ENCODE measurements at regions not wholly inside any gene's neighbourhood (a gene's known extent, or its start where the extent isn't known, plus 50 kb on each side); places are given as distances from the start of the nearest gene placed in this dataset.

- no peaks in the 10 kb centered on the region for H3K36me3 ChIP-seq (ENCODE audit: control insufficient read depth in 1 of 2, insufficient read depth in 2 of 2, low read length in 2 of 2)
- no peak overlapping the region for H3K9ac ChIP-seq (ENCODE audit: low read depth in 1 of 2, low read length in 2 of 2)
- H3K4me3 ChIP-seq (ENCODE audit: low read depth in 1 of 2, low read length in 2 of 2): no peak overlapping the region
- H3K27ac ChIP-seq (ENCODE audit: low read depth, low read length): no peak overlapping the region
- no peaks in the 10 kb centered on the region for H3K27me3 ChIP-seq (ENCODE audit: control insufficient read depth in 1 of 2, insufficient read depth in 2 of 2, low read length in 2 of 2)
- H3K4me1 ChIP-seq (ENCODE audit: control insufficient read depth in 1 of 2, insufficient read depth in 2 of 2, low read length in 2 of 2): no peaks in the 10 kb centered on the region
- H3K9me3 ChIP-seq (ENCODE audit: control insufficient read depth in 1 of 2, low read length in 2 of 2): peaks cover 3 to 5% of the 10 kb centered on the region in 2 donors
Measured at GRCh38 chr5:100319885-100320284, 215.3 kb upstream of the FAM174A start.

GRCh38 chr5:100313657-100314056, 221.5 kb upstream of the FAM174A start:
- H3K9me3 ChIP-seq (ENCODE audit: control insufficient read depth in 1 of 2, low read length in 2 of 2): peaks cover 3 to 5% of the 10 kb centered on the region in 2 donors
- no peak overlapping the region for H3K27ac ChIP-seq (ENCODE audit: low read depth, low read length)
- no peaks in the 10 kb centered on the region for H3K36me3 ChIP-seq (ENCODE audit: control insufficient read depth in 1 of 2, insufficient read depth in 2 of 2, low read length in 2 of 2)
- H3K4me3 ChIP-seq (ENCODE audit: low read depth in 1 of 2, low read length in 2 of 2): no peak overlapping the region
- H3K4me1 ChIP-seq (ENCODE audit: control insufficient read depth in 1 of 2, insufficient read depth in 2 of 2, low read length in 2 of 2): no peaks in the 10 kb centered on the region
- H3K27me3 ChIP-seq (ENCODE audit: control insufficient read depth in 1 of 2, insufficient read depth in 2 of 2, low read length in 2 of 2): no peaks in the 10 kb centered on the region
- no peak overlapping the region for H3K9ac ChIP-seq (ENCODE audit: low read depth in 1 of 2, low read length in 2 of 2)

- no peak overlapping the region for H3K4me3 ChIP-seq (ENCODE audit: low read depth in 1 of 2, low read length in 2 of 2)
- no peaks in the 10 kb centered on the region for H3K36me3 ChIP-seq (ENCODE audit: control insufficient read depth in 1 of 2, insufficient read depth in 2 of 2, low read length in 2 of 2)
- no peaks in the 10 kb centered on the region for H3K4me1 ChIP-seq (ENCODE audit: control insufficient read depth in 1 of 2, insufficient read depth in 2 of 2, low read length in 2 of 2)
- no peak overlapping the region for H3K9ac ChIP-seq (ENCODE audit: low read depth in 1 of 2, low read length in 2 of 2)
- H3K27me3 ChIP-seq (ENCODE audit: control insufficient read depth in 1 of 2, insufficient read depth in 2 of 2, low read length in 2 of 2): no peaks in the 10 kb centered on the region
- no peak overlapping the region for H3K27ac ChIP-seq (ENCODE audit: low read depth, low read length)
- peaks cover 3 to 5% of the 10 kb centered on the region in 2 donors for H3K9me3 ChIP-seq (ENCODE audit: control insufficient read depth in 1 of 2, low read length in 2 of 2)
Measured at GRCh38 chr5:100311806-100312205, 223.4 kb upstream of the FAM174A start.

GRCh38 chr5:100306000-100306399, 229.2 kb upstream of the FAM174A start:
- no peak overlapping the region for H3K9ac ChIP-seq (ENCODE audit: low read depth in 1 of 2, low read length in 2 of 2)
- no peaks in the 10 kb centered on the region for H3K27me3 ChIP-seq (ENCODE audit: control insufficient read depth in 1 of 2, insufficient read depth in 2 of 2, low read length in 2 of 2)
- H3K4me3 ChIP-seq (ENCODE audit: low read depth in 1 of 2, low read length in 2 of 2): no peak overlapping the region
- no peaks in the 10 kb centered on the region for H3K4me1 ChIP-seq (ENCODE audit: control insufficient read depth in 1 of 2, insufficient read depth in 2 of 2, low read length in 2 of 2)
- H3K36me3 ChIP-seq (ENCODE audit: control insufficient read depth in 1 of 2, insufficient read depth in 2 of 2, low read length in 2 of 2): no peaks in the 10 kb centered on the region
- H3K9me3 ChIP-seq (ENCODE audit: control insufficient read depth in 1 of 2, low read length in 2 of 2): no peaks in the 10 kb centered on the region
- H3K27ac ChIP-seq (ENCODE audit: low read depth, low read length): no peak overlapping the region

- H3K9me3 ChIP-seq (ENCODE audit: control insufficient read depth in 1 of 2, low read length in 2 of 2): no peaks in the 10 kb centered on the region
- H3K27ac ChIP-seq (ENCODE audit: low read depth, low read length): no peak overlapping the region
- no peaks in the 10 kb centered on the region for H3K36me3 ChIP-seq (ENCODE audit: control insufficient read depth in 1 of 2, insufficient read depth in 2 of 2, low read length in 2 of 2)
- no peak overlapping the region for H3K9ac ChIP-seq (ENCODE audit: low read depth in 1 of 2, low read length in 2 of 2)
- no peaks in the 10 kb centered on the region for H3K4me1 ChIP-seq (ENCODE audit: control insufficient read depth in 1 of 2, insufficient read depth in 2 of 2, low read length in 2 of 2)
- no peak overlapping the region for H3K4me3 ChIP-seq (ENCODE audit: low read depth in 1 of 2, low read length in 2 of 2)
- H3K27me3 ChIP-seq (ENCODE audit: control insufficient read depth in 1 of 2, insufficient read depth in 2 of 2, low read length in 2 of 2): no peaks in the 10 kb centered on the region
Measured at GRCh38 chr5:100303216-100303615, 232.0 kb upstream of the FAM174A start.

- no peaks in the 10 kb centered on the region for H3K9me3 ChIP-seq (ENCODE audit: control insufficient read depth in 1 of 2, low read length in 2 of 2)
- no peak overlapping the region for H3K4me3 ChIP-seq (ENCODE audit: low read depth in 1 of 2, low read length in 2 of 2)
- no peak overlapping the region for H3K9ac ChIP-seq (ENCODE audit: low read depth in 1 of 2, low read length in 2 of 2)
- H3K27ac ChIP-seq (ENCODE audit: low read depth, low read length): no peak overlapping the region
- H3K27me3 ChIP-seq (ENCODE audit: control insufficient read depth in 1 of 2, insufficient read depth in 2 of 2, low read length in 2 of 2): no peaks in the 10 kb centered on the region
- no peaks in the 10 kb centered on the region for H3K4me1 ChIP-seq (ENCODE audit: control insufficient read depth in 1 of 2, insufficient read depth in 2 of 2, low read length in 2 of 2)
- H3K36me3 ChIP-seq (ENCODE audit: control insufficient read depth in 1 of 2, insufficient read depth in 2 of 2, low read length in 2 of 2): no peaks in the 10 kb centered on the region
Measured at GRCh38 chr5:100299261-100299660, 235.9 kb upstream of the FAM174A start.

- H3K27ac ChIP-seq (ENCODE audit: low read depth, low read length): no peak overlapping the region
- no peaks in the 10 kb centered on the region for H3K36me3 ChIP-seq (ENCODE audit: control insufficient read depth in 1 of 2, insufficient read depth in 2 of 2, low read length in 2 of 2)
- H3K4me3 ChIP-seq (ENCODE audit: low read depth in 1 of 2, low read length in 2 of 2): no peak overlapping the region
- H3K9me3 ChIP-seq (ENCODE audit: control insufficient read depth in 1 of 2, low read length in 2 of 2): no peaks in the 10 kb centered on the region
- H3K9ac ChIP-seq (ENCODE audit: low read depth in 1 of 2, low read length in 2 of 2): no peak overlapping the region
- no peaks in the 10 kb centered on the region for H3K27me3 ChIP-seq (ENCODE audit: control insufficient read depth in 1 of 2, insufficient read depth in 2 of 2, low read length in 2 of 2)
- no peaks in the 10 kb centered on the region for H3K4me1 ChIP-seq (ENCODE audit: control insufficient read depth in 1 of 2, insufficient read depth in 2 of 2, low read length in 2 of 2)
Measured at GRCh38 chr5:100276071-100276470, 259.1 kb upstream of the FAM174A start.

GRCh38 chr5:100275631-100276030, 259.5 kb upstream of the FAM174A start:
- Histone ChIP-seq H3K36me3 (ENCODE audit: control insufficient read depth in 1 of 2, insufficient read depth in 2 of 2, low read length in 2 of 2) (no peaks in the 10 kb centered on the region), H3K27me3 (ENCODE audit: control insufficient read depth in 1 of 2, insufficient read depth in 2 of 2, low read length in 2 of 2) (no peaks in the 10 kb centered on the region), H3K9ac (ENCODE audit: low read depth in 1 of 2, low read length in 2 of 2) (no peak overlapping the region), H3K9me3 (ENCODE audit: control insufficient read depth in 1 of 2, low read length in 2 of 2) (no peaks in the 10 kb centered on the region), H3K27ac (ENCODE audit: low read depth, low read length) (no peak overlapping the region), H3K4me1 (ENCODE audit: control insufficient read depth in 1 of 2, insufficient read depth in 2 of 2, low read length in 2 of 2) (no peaks in the 10 kb centered on the region), H3K4me3 (ENCODE audit: low read depth in 1 of 2, low read length in 2 of 2) (no peak overlapping the region)

GRCh38 chr5:100273846-100274580, 261.2 kb upstream of the FAM174A start:
- Histone ChIP-seq H3K27ac (ENCODE audit: low read depth, low read length) (no peak overlapping the region), H3K9ac (ENCODE audit: low read depth in 1 of 2, low read length in 2 of 2) (no peak overlapping the region), H3K27me3 (ENCODE audit: control insufficient read depth in 1 of 2, insufficient read depth in 2 of 2, low read length in 2 of 2) (no peaks in the 10 kb centered on the region), H3K4me1 (ENCODE audit: control insufficient read depth in 1 of 2, insufficient read depth in 2 of 2, low read length in 2 of 2) (no peaks in the 10 kb centered on the region), H3K4me3 (ENCODE audit: low read depth in 1 of 2, low read length in 2 of 2) (no peak overlapping the region), H3K9me3 (ENCODE audit: control insufficient read depth in 1 of 2, low read length in 2 of 2) (no peaks in the 10 kb centered on the region), H3K36me3 (ENCODE audit: control insufficient read depth in 1 of 2, insufficient read depth in 2 of 2, low read length in 2 of 2) (no peaks in the 10 kb centered on the region)

- no peaks in the 10 kb centered on the region for H3K4me1 ChIP-seq (ENCODE audit: control insufficient read depth in 1 of 2, insufficient read depth in 2 of 2, low read length in 2 of 2)
- H3K27me3 ChIP-seq (ENCODE audit: control insufficient read depth in 1 of 2, insufficient read depth in 2 of 2, low read length in 2 of 2): no peaks in the 10 kb centered on the region
- no peak overlapping the region for H3K9ac ChIP-seq (ENCODE audit: low read depth in 1 of 2, low read length in 2 of 2)
- no peaks in the 10 kb centered on the region for H3K36me3 ChIP-seq (ENCODE audit: control insufficient read depth in 1 of 2, insufficient read depth in 2 of 2, low read length in 2 of 2)
- H3K27ac ChIP-seq (ENCODE audit: low read depth, low read length): no peak overlapping the region
- no peak overlapping the region for H3K4me3 ChIP-seq (ENCODE audit: low read depth in 1 of 2, low read length in 2 of 2)
- H3K9me3 ChIP-seq (ENCODE audit: control insufficient read depth in 1 of 2, low read length in 2 of 2): no peaks in the 10 kb centered on the region
Measured at GRCh38 chr5:100270023-100270771, 265.0 kb upstream of the FAM174A start.
